MM.1S (cell line): ENCODE measurements at regions not wholly inside any gene's neighbourhood (a gene's known extent, or its start where the extent isn't known, plus 50 kb on each side); places are given as distances from the start of the nearest gene placed in this dataset.

Experiments
- DNase-seq: peaks from one replicate; pipeline ENCODE4 v3.0.0-alpha.2; 2015
- H2AFZ ChIP-seq: fragments of 300-600 bp; sonication (generic); 2 replicates; pipeline ENCODE4 v1.6.0; 2016; ENCODE audit warnings: antibody characterized with exemption, low read length
- H3F3A ChIP-seq: fragments of 300-600 bp; sonication (generic); 2 replicates; pipeline ENCODE4 v1.6.1; 2016; ENCODE audit warnings: mild to moderate bottlenecking, antibody characterized with exemption, low read length, moderate library complexity, mixed read lengths; ENCODE audit not compliant: insufficient read depth
- H3K27ac ChIP-seq: fragments of 300-600 bp; sonication (generic); 2 replicates; pipeline ENCODE4 v1.5.1; 2016; ENCODE audit warnings: mild to moderate bottlenecking, low read length
- H3K27me3 ChIP-seq: fragments of 300-600 bp; sonication (generic); replicated peaks from 2 replicates; pipeline ENCODE4 v1.6.0; 2016; ENCODE audit warnings: low read length; ENCODE audit not compliant: insufficient read depth
- H3K36me3 ChIP-seq: fragments of 300-600 bp; sonication (generic); replicated peaks from 2 replicates; pipeline ENCODE4 v1.6.1; 2016; ENCODE audit warnings: mild to moderate bottlenecking, low read length, mixed read lengths; ENCODE audit not compliant: insufficient read depth
- H3K4me1 ChIP-seq: fragments of 300-600 bp; sonication (generic); 2 replicates; pipeline ENCODE4 v1.6.1; 2016; ENCODE audit warnings: low read length, mixed read lengths
- H3K4me2 ChIP-seq: fragments of 300-600 bp; sonication (generic); 2 replicates; pipeline ENCODE4 v1.6.0; 2016; ENCODE audit warnings: low read depth, low read length
- H3K4me3 ChIP-seq: fragments of 300-600 bp; sonication (generic); 2 replicates; pipeline ENCODE4 v1.5.1; 2016; ENCODE audit warnings: low read length, mixed read lengths
- H3K79me2 ChIP-seq: fragments of 300-600 bp; sonication (generic); 2 replicates; pipeline ENCODE4 v1.6.1; 2016; ENCODE audit warnings: mixed run types, low read length, mixed read lengths
- H3K9ac ChIP-seq: fragments of 300-600 bp; sonication (generic); 2 replicates; pipeline ENCODE4 v1.6.1; 2016; ENCODE audit warnings: low read length, mixed read lengths
- H3K9me2 ChIP-seq: fragments of 300-600 bp; sonication (generic); replicated peaks from 2 replicates; pipeline ENCODE4 v1.6.1; 2016; ENCODE audit warnings: mild to moderate bottlenecking, low read length, mixed read lengths; ENCODE audit not compliant: insufficient read depth
- H3K9me3 ChIP-seq: fragments of 300-600 bp; sonication (generic); replicated peaks from 2 replicates; pipeline ENCODE4 v1.6.1; 2016; ENCODE audit warnings: mild to moderate bottlenecking, low read length, mixed read lengths; ENCODE audit not compliant: insufficient read depth
- H4K20me1 ChIP-seq: fragments of 300-600 bp; sonication (generic); 2 replicates; pipeline ENCODE4 v1.6.1; 2016; ENCODE audit warnings: mild to moderate bottlenecking, low read length, moderate library complexity, mixed read lengths; ENCODE audit not compliant: insufficient read depth
- CTCF ChIP-seq: fragments of 300-600 bp; sonication (generic); IDR thresholded peaks from 2 replicates; pipeline ENCODE4 v1.5.1; 2016; ENCODE audit warnings: antibody characterized with exemption, low read length, mixed read lengths
- EZH2 ChIP-seq: fragments of 300-600 bp; sonication (generic); optimal IDR thresholded peaks from 2 replicates; pipeline ENCODE3; 2017; ENCODE audit warnings: low read depth, mild to moderate bottlenecking, antibody characterized with exemption, low read length, mixed read lengths
- EZH2phosphoT487 ChIP-seq: fragments of 300-600 bp; sonication (generic); IDR thresholded peaks from 2 replicates; pipeline ENCODE4 v1.6.1; 2018; ENCODE audit warnings: antibody characterized with exemption, low read length

GRCh38 chr6:148263010-148263409, 79.6 kb upstream of the SASH1 start:
- H3K27me3 ChIP-seq, result no peaks in the 10 kb centered on the region
- no peaks in the 10 kb centered on the region for H3K79me2 ChIP-seq
- H4K20me1 ChIP-seq, result no peaks in the 10 kb centered on the region
- no peak overlapping the region for H3K4me2 ChIP-seq
- no peaks in the 10 kb centered on the region for H3K9me2 ChIP-seq
- no peak overlapping the region for H3K27ac ChIP-seq
- H3F3A ChIP-seq, result no peaks in the 10 kb centered on the region
- TF ChIP-seq EZH2 (no peak), CTCF (no peak), EZH2phosphoT487 (no peak)
- DNase-seq, result no peak
- H3K4me1 ChIP-seq, result no peaks in the 10 kb centered on the region
- H3K9ac ChIP-seq, result no peak overlapping the region
- no peaks in the 10 kb centered on the region for H3K9me3 ChIP-seq
- no peaks in the 10 kb centered on the region for H3K36me3 ChIP-seq
- H3K4me3 ChIP-seq, result no peak overlapping the region
- H2AFZ ChIP-seq, result no peak overlapping the region

- TF ChIP-seq EZH2phosphoT487 (no peak), EZH2 (no peak), CTCF (no peak)
- Histone ChIP-seq H3K9ac (no peak overlapping the region), H4K20me1 (no peaks in the 10 kb centered on the region)
Measured at GRCh38 chr6:148263961-148264360, 78.7 kb upstream of the SASH1 start.

GRCh38 chr6:148265054-148265453, 77.6 kb upstream of the SASH1 start:
- Histone ChIP-seq H3K79me2 (no peaks in the 10 kb centered on the region), H3K4me3 (no peak overlapping the region), H3K27ac (no peak overlapping the region), H3K36me3 (no peaks in the 10 kb centered on the region), H3K4me2 (no peak overlapping the region), H3F3A (no peaks in the 10 kb centered on the region), H3K9ac (no peak overlapping the region), H3K4me1 (no peaks in the 10 kb centered on the region), H4K20me1 (no peaks in the 10 kb centered on the region), H3K9me3 (no peaks in the 10 kb centered on the region), H2AFZ (no peak overlapping the region), H3K9me2 (no peaks in the 10 kb centered on the region), H3K27me3 (no peaks in the 10 kb centered on the region)
- no peak for TF ChIP-seq CTCF
- no peak for DNase-seq

More at GRCh38 chr6:148263961-148264360, 78.7 kb upstream of the SASH1 start:
- H3K9me2 ChIP-seq, result no peaks in the 10 kb centered on the region
- H3K27ac ChIP-seq, result no peak overlapping the region
- H3K36me3 ChIP-seq, result no peaks in the 10 kb centered on the region
- no peaks in the 10 kb centered on the region for H3K9me3 ChIP-seq
- no peak overlapping the region for H3K4me2 ChIP-seq
- no peak for DNase-seq
- H3K27me3 ChIP-seq, result no peaks in the 10 kb centered on the region
- no peak overlapping the region for H3K4me3 ChIP-seq
- no peaks in the 10 kb centered on the region for H3K4me1 ChIP-seq
- H3F3A ChIP-seq, result no peaks in the 10 kb centered on the region
- no peak overlapping the region for H2AFZ ChIP-seq
- H3K79me2 ChIP-seq, result no peaks in the 10 kb centered on the region

GRCh38 chr6:148269386-148269785, 73.3 kb upstream of the SASH1 start:
- no peaks in the 10 kb centered on the region for H3F3A ChIP-seq
- H3K9me2 ChIP-seq, result no peaks in the 10 kb centered on the region
- no peak overlapping the region for H3K4me3 ChIP-seq
- TF ChIP-seq EZH2, result no peak
- TF ChIP-seq CTCF, result no peak
- no peak for TF ChIP-seq EZH2phosphoT487
- no peak overlapping the region for H3K4me2 ChIP-seq
- H3K36me3 ChIP-seq, result no peaks in the 10 kb centered on the region
- DNase-seq, result no peak
- H3K27ac ChIP-seq, result no peak overlapping the region
- no peaks in the 10 kb centered on the region for H3K4me1 ChIP-seq
- H3K79me2 ChIP-seq, result no peaks in the 10 kb centered on the region
- H4K20me1 ChIP-seq, result no peaks in the 10 kb centered on the region
- H3K9me3 ChIP-seq, result no peaks in the 10 kb centered on the region
- no peak overlapping the region for H2AFZ ChIP-seq
- no peak overlapping the region for H3K9ac ChIP-seq
- H3K27me3 ChIP-seq, result no peaks in the 10 kb centered on the region
